ENCODE measurements at regions not wholly inside any gene's neighbourhood (a gene's known extent, or its start where the extent isn't known, plus 50 kb on each side); places are given as distances from the start of the nearest gene placed in this dataset.

- Mint-ChIP-seq H3K27me3 (peaks cover 79% of the 10 kb centered on the region), H3K4me1 (no peaks in the 10 kb centered on the region), H3K4me3 (no peak overlapping the region), H3K9me3 (peaks cover 4% of the 10 kb centered on the region), H3K27ac (ENCODE audit: low read depth) (no peak overlapping the region), H3K36me3 (ENCODE audit: insufficient read depth) (peaks cover 2% of the 10 kb centered on the region)
- ATAC-seq (replicated peaks; ENCODE audit: extremely low read depth, poor library complexity, severe bottlenecking) (no peak), DNase-seq (ENCODE audit: low spot score in 2 of 2) (no peak)
Measured at GRCh38 chr9:96183751-96184150, 118.2 kb downstream of the HSD17B3 start.

GRCh38 chr9:96178153-96178552 is 123.8 kb downstream of the HSD17B3 start:
- H3K4me3 Mint-ChIP-seq, result no peak overlapping the region
- no peak for ATAC-seq (replicated peaks; ENCODE audit: extremely low read depth, poor library complexity, severe bottlenecking)
- H3K36me3 Mint-ChIP-seq (ENCODE audit: insufficient read depth), result no peaks in the 10 kb centered on the region

GRCh38 chr9:96177719-96178028 is 124.3 kb downstream of the HSD17B3 start:
- no peaks in the 10 kb centered on the region for H3K4me1 Mint-ChIP-seq

More at GRCh38 chr9:96178153-96178552, 123.8 kb downstream of the HSD17B3 start:
- Mint-ChIP-seq H3K4me1 (no peaks in the 10 kb centered on the region), H3K9me3 (no peaks in the 10 kb centered on the region), H3K27me3 (peaks cover 82% of the 10 kb centered on the region), H3K27ac (ENCODE audit: low read depth) (no peak overlapping the region)
- no peak for DNase-seq (ENCODE audit: low spot score in 2 of 2)

GRCh38 chr9:96177005-96177718 is 124.8 kb downstream of the HSD17B3 start:
- no peaks in the 10 kb centered on the region for H3K4me1 Mint-ChIP-seq
- no peaks in the 10 kb centered on the region for H3K36me3 Mint-ChIP-seq (ENCODE audit: insufficient read depth)
- ATAC-seq (replicated peaks; ENCODE audit: extremely low read depth, poor library complexity, severe bottlenecking), result no peak
- DNase-seq (ENCODE audit: low spot score in 2 of 2), result no peak
- no peaks in the 10 kb centered on the region for H3K9me3 Mint-ChIP-seq
- H3K4me3 Mint-ChIP-seq, result no peak overlapping the region
- no peak overlapping the region for H3K27ac Mint-ChIP-seq (ENCODE audit: low read depth)
- H3K27me3 Mint-ChIP-seq, result peaks cover 81% of the 10 kb centered on the region

More at GRCh38 chr9:96177719-96178028, 124.3 kb downstream of the HSD17B3 start:
- Mint-ChIP-seq H3K27ac (ENCODE audit: low read depth) (no peak overlapping the region), H3K4me3 (no peak overlapping the region), H3K9me3 (no peaks in the 10 kb centered on the region), H3K27me3 (peaks cover 82% of the 10 kb centered on the region), H3K36me3 (ENCODE audit: insufficient read depth) (no peaks in the 10 kb centered on the region)
- no peak for ATAC-seq (replicated peaks; ENCODE audit: extremely low read depth, poor library complexity, severe bottlenecking)
- no peak for DNase-seq (ENCODE audit: low spot score in 2 of 2)

GRCh38 chr9:96175796-96176195 is 126.2 kb downstream of the HSD17B3 start:
- no peak overlapping the region for H3K27ac Mint-ChIP-seq (ENCODE audit: low read depth)
- H3K4me1 Mint-ChIP-seq, result no peaks in the 10 kb centered on the region
- no peak for ATAC-seq (replicated peaks; ENCODE audit: extremely low read depth, poor library complexity, severe bottlenecking)
- no peaks in the 10 kb centered on the region for H3K9me3 Mint-ChIP-seq
- no peak overlapping the region for H3K4me3 Mint-ChIP-seq
- H3K36me3 Mint-ChIP-seq (ENCODE audit: insufficient read depth), result no peaks in the 10 kb centered on the region
- H3K27me3 Mint-ChIP-seq, result peaks cover 81% of the 10 kb centered on the region
- DNase-seq (ENCODE audit: low spot score in 2 of 2), result no peak

- no peak for ATAC-seq (replicated peaks; ENCODE audit: extremely low read depth, poor library complexity, severe bottlenecking)
- no peaks in the 10 kb centered on the region for H3K4me1 Mint-ChIP-seq
- H3K27ac Mint-ChIP-seq (ENCODE audit: low read depth), result no peak overlapping the region
- H3K4me3 Mint-ChIP-seq, result no peak overlapping the region
- H3K9me3 Mint-ChIP-seq, result no peaks in the 10 kb centered on the region
- no peaks in the 10 kb centered on the region for H3K36me3 Mint-ChIP-seq (ENCODE audit: insufficient read depth)
- DNase-seq (ENCODE audit: low spot score in 2 of 2), result no peak
- H3K27me3 Mint-ChIP-seq, result peaks cover 81% of the 10 kb centered on the region
Measured at GRCh38 chr9:96175001-96175400, 127.0 kb downstream of the HSD17B3 start.

- Mint-ChIP-seq H3K36me3 (ENCODE audit: insufficient read depth) (no peaks in the 10 kb centered on the region), H3K27me3 (peaks cover 77% of the 10 kb centered on the region), H3K4me1 (no peaks in the 10 kb centered on the region), H3K9me3 (no peaks in the 10 kb centered on the region), H3K4me3 (no peak overlapping the region), H3K27ac (ENCODE audit: low read depth) (no peak overlapping the region)
- ATAC-seq (replicated peaks; ENCODE audit: extremely low read depth, poor library complexity, severe bottlenecking) (no peak), DNase-seq (ENCODE audit: low spot score in 2 of 2) (no peak)
Measured at GRCh38 chr9:96174371-96174770, 127.6 kb downstream of the HSD17B3 start.

- no peaks in the 10 kb centered on the region for H3K4me1 Mint-ChIP-seq
- H3K36me3 Mint-ChIP-seq (ENCODE audit: insufficient read depth), result no peaks in the 10 kb centered on the region
- no peak overlapping the region for H3K27ac Mint-ChIP-seq (ENCODE audit: low read depth)
- ATAC-seq (replicated peaks; ENCODE audit: extremely low read depth, poor library complexity, severe bottlenecking) (no peak), DNase-seq (ENCODE audit: low spot score in 2 of 2) (no peak)
- no peak overlapping the region for H3K4me3 Mint-ChIP-seq
- H3K9me3 Mint-ChIP-seq, result no peaks in the 10 kb centered on the region
- peaks cover 75% of the 10 kb centered on the region for H3K27me3 Mint-ChIP-seq
Measured at GRCh38 chr9:96173640-96174039, 128.3 kb downstream of the HSD17B3 start.

GRCh38 chr9:96172797-96173196 is 129.2 kb downstream of the HSD17B3 start:
- no peak for DNase-seq (ENCODE audit: low spot score in 2 of 2)
- H3K27me3 Mint-ChIP-seq, result peaks cover 75% of the 10 kb centered on the region
- no peaks in the 10 kb centered on the region for H3K9me3 Mint-ChIP-seq
- no peaks in the 10 kb centered on the region for H3K4me1 Mint-ChIP-seq
- no peak overlapping the region for H3K4me3 Mint-ChIP-seq
- H3K27ac Mint-ChIP-seq (ENCODE audit: low read depth), result no peak overlapping the region
- ATAC-seq (replicated peaks; ENCODE audit: extremely low read depth, poor library complexity, severe bottlenecking), result no peak
- H3K36me3 Mint-ChIP-seq (ENCODE audit: insufficient read depth), result no peaks in the 10 kb centered on the region

GRCh38 chr9:96171728-96172127 is 130.2 kb downstream of the HSD17B3 start:
- no peaks in the 10 kb centered on the region for H3K4me1 Mint-ChIP-seq
- no peak overlapping the region for H3K4me3 Mint-ChIP-seq
- ATAC-seq (replicated peaks; ENCODE audit: extremely low read depth, poor library complexity, severe bottlenecking), result no peak
- no peaks in the 10 kb centered on the region for H3K36me3 Mint-ChIP-seq (ENCODE audit: insufficient read depth)
- H3K27me3 Mint-ChIP-seq, result peaks cover 66% of the 10 kb centered on the region
- H3K9me3 Mint-ChIP-seq, result no peaks in the 10 kb centered on the region
- no peak for DNase-seq (ENCODE audit: low spot score in 2 of 2)
- no peak overlapping the region for H3K27ac Mint-ChIP-seq (ENCODE audit: low read depth)

- DNase-seq (ENCODE audit: low spot score in 2 of 2), result no peak
- no peaks in the 10 kb centered on the region for H3K4me1 Mint-ChIP-seq
- H3K27ac Mint-ChIP-seq (ENCODE audit: low read depth), result no peak overlapping the region
- no peaks in the 10 kb centered on the region for H3K36me3 Mint-ChIP-seq (ENCODE audit: insufficient read depth)
- H3K4me3 Mint-ChIP-seq, result no peak overlapping the region
- peaks cover 53% of the 10 kb centered on the region for H3K27me3 Mint-ChIP-seq
- ATAC-seq (replicated peaks; ENCODE audit: extremely low read depth, poor library complexity, severe bottlenecking), result no peak
- H3K9me3 Mint-ChIP-seq, result no peaks in the 10 kb centered on the region
Measured at GRCh38 chr9:96169901-96170300, 132.1 kb downstream of the HSD17B3 start.

- DNase-seq (ENCODE audit: low spot score in 2 of 2) (no peak), ATAC-seq (replicated peaks; ENCODE audit: extremely low read depth, poor library complexity, severe bottlenecking) (no peak)
- Mint-ChIP-seq H3K36me3 (ENCODE audit: insufficient read depth) (no peaks in the 10 kb centered on the region), H3K4me3 (no peak overlapping the region), H3K4me1 (no peaks in the 10 kb centered on the region), H3K27ac (ENCODE audit: low read depth) (no peak overlapping the region), H3K27me3 (peaks cover 53% of the 10 kb centered on the region), H3K9me3 (no peaks in the 10 kb centered on the region)
Measured at GRCh38 chr9:96169484-96169883, 132.5 kb downstream of the HSD17B3 start.

- Mint-ChIP-seq H3K9me3 (no peaks in the 10 kb centered on the region), H3K27me3 (peaks cover 47% of the 10 kb centered on the region), H3K4me1 (no peaks in the 10 kb centered on the region), H3K36me3 (ENCODE audit: insufficient read depth) (no peaks in the 10 kb centered on the region), H3K27ac (ENCODE audit: low read depth) (no peak overlapping the region), H3K4me3 (no peak overlapping the region)
- DNase-seq (ENCODE audit: low spot score in 2 of 2) (no peak), ATAC-seq (replicated peaks; ENCODE audit: extremely low read depth, poor library complexity, severe bottlenecking) (no peak)
Measured at GRCh38 chr9:96168882-96169281, 133.1 kb downstream of the HSD17B3 start.
